ENCODE measurements at regions not wholly inside any gene's neighbourhood (a gene's known extent, or its start where the extent isn't known, plus 50 kb on each side); places are given as distances from the start of the nearest gene placed in this dataset.

- Mint-ChIP-seq H3K4me1 (ENCODE audit: low read depth, unreplicated experiment) (peaks cover 4% of the 10 kb centered on the region), H3K27me3 (ENCODE audit: low read depth, unreplicated experiment) (peaks cover 3% of the 10 kb centered on the region), H3K9me3 (ENCODE audit: unreplicated experiment) (peaks cover 6% of the 10 kb centered on the region), H3K36me3 (ENCODE audit: low read depth, unreplicated experiment) (peaks cover 5% of the 10 kb centered on the region), H3K27ac (ENCODE audit: unreplicated experiment) (no peak overlapping the region), H3K4me3 (ENCODE audit: unreplicated experiment) (no peak overlapping the region)
- H3K79me2 ChIP-seq (ENCODE audit: insufficient read depth, low read length): no peaks in the 10 kb centered on the region
- H4K20me1 ChIP-seq (ENCODE audit: insufficient read depth, low read length): no peaks in the 10 kb centered on the region
- H3K4me3 ChIP-seq (ENCODE audit: insufficient read depth, low read depth, low read length): no peak overlapping the region
- DNase-seq (ENCODE audit: low read depth) (no peak), FAIRE-seq (no peak)
- H3K27me3 ChIP-seq (ENCODE audit: insufficient read depth, low read length): no peaks in the 10 kb centered on the region
- peaks cover 7% of the 10 kb centered on the region for H3K4me1 ChIP-seq (ENCODE audit: insufficient read depth, low read length)
- no peaks in the 10 kb centered on the region for H3K36me3 ChIP-seq (ENCODE audit: insufficient read depth, low read length)
- H3K27ac ChIP-seq (ENCODE audit: low read depth, low read length): no peak overlapping the region
- H3K9me3 ChIP-seq (ENCODE audit: insufficient read depth, low read depth, low read length): no peaks in the 10 kb centered on the region
- no peak overlapping the region for H3K4me2 ChIP-seq (ENCODE audit: low read length)
- no peak overlapping the region for H2AFZ ChIP-seq (ENCODE audit: low read depth, low read length)
- no peak overlapping the region for H3K9ac ChIP-seq (ENCODE audit: low read length)
- no peak for TF ChIP-seq CTCF (IDR thresholded peaks at IDR 0.05; ENCODE audit: insufficient read depth, low read depth, low read length)
- TF ChIP-seq EZH2 (IDR thresholded peaks at IDR 0.05; ENCODE audit: insufficient read depth, low read length): no peak
Observed at GRCh38 chr12:104406164-104406563, 50.6 kb upstream of the CHST11 start.

Measured in astrocyte (in vitro differentiated cells and primary cell).